MM.1S (cell line): ENCODE measurements at regions not wholly inside any gene's neighbourhood (a gene's known extent, or its start where the extent isn't known, plus 50 kb on each side); places are given as distances from the start of the nearest gene placed in this dataset.

ENCODE experiments used
- DNase-seq: peaks from one replicate; pipeline ENCODE4 v3.0.0-alpha.2; 2015
- H2AFZ ChIP-seq: fragments of 300-600 bp; sonication (generic); 2 replicates; pipeline ENCODE4 v1.6.0; 2016; ENCODE audit warnings: antibody characterized with exemption, low read length
- H3F3A ChIP-seq: fragments of 300-600 bp; sonication (generic); 2 replicates; pipeline ENCODE4 v1.6.1; 2016; ENCODE audit warnings: mild to moderate bottlenecking, antibody characterized with exemption, low read length, moderate library complexity, mixed read lengths; ENCODE audit not compliant: insufficient read depth
- H3K27ac ChIP-seq: fragments of 300-600 bp; sonication (generic); 2 replicates; pipeline ENCODE4 v1.5.1; 2016; ENCODE audit warnings: mild to moderate bottlenecking, low read length
- H3K27me3 ChIP-seq: fragments of 300-600 bp; sonication (generic); replicated peaks from 2 replicates; pipeline ENCODE4 v1.6.0; 2016; ENCODE audit warnings: low read length; ENCODE audit not compliant: insufficient read depth
- H3K36me3 ChIP-seq: fragments of 300-600 bp; sonication (generic); replicated peaks from 2 replicates; pipeline ENCODE4 v1.6.1; 2016; ENCODE audit warnings: mild to moderate bottlenecking, low read length, mixed read lengths; ENCODE audit not compliant: insufficient read depth
- H3K4me1 ChIP-seq: fragments of 300-600 bp; sonication (generic); 2 replicates; pipeline ENCODE4 v1.6.1; 2016; ENCODE audit warnings: low read length, mixed read lengths
- H3K4me2 ChIP-seq: fragments of 300-600 bp; sonication (generic); 2 replicates; pipeline ENCODE4 v1.6.0; 2016; ENCODE audit warnings: low read depth, low read length
- H3K4me3 ChIP-seq: fragments of 300-600 bp; sonication (generic); 2 replicates; pipeline ENCODE4 v1.5.1; 2016; ENCODE audit warnings: low read length, mixed read lengths
- H3K79me2 ChIP-seq: fragments of 300-600 bp; sonication (generic); 2 replicates; pipeline ENCODE4 v1.6.1; 2016; ENCODE audit warnings: mixed run types, low read length, mixed read lengths
- H3K9ac ChIP-seq: fragments of 300-600 bp; sonication (generic); 2 replicates; pipeline ENCODE4 v1.6.1; 2016; ENCODE audit warnings: low read length, mixed read lengths
- H3K9me2 ChIP-seq: fragments of 300-600 bp; sonication (generic); replicated peaks from 2 replicates; pipeline ENCODE4 v1.6.1; 2016; ENCODE audit warnings: mild to moderate bottlenecking, low read length, mixed read lengths; ENCODE audit not compliant: insufficient read depth
- H3K9me3 ChIP-seq: fragments of 300-600 bp; sonication (generic); replicated peaks from 2 replicates; pipeline ENCODE4 v1.6.1; 2016; ENCODE audit warnings: mild to moderate bottlenecking, low read length, mixed read lengths; ENCODE audit not compliant: insufficient read depth
- H4K20me1 ChIP-seq: fragments of 300-600 bp; sonication (generic); 2 replicates; pipeline ENCODE4 v1.6.1; 2016; ENCODE audit warnings: mild to moderate bottlenecking, low read length, moderate library complexity, mixed read lengths; ENCODE audit not compliant: insufficient read depth
- CTCF ChIP-seq: fragments of 300-600 bp; sonication (generic); IDR thresholded peaks from 2 replicates; pipeline ENCODE4 v1.5.1; 2016; ENCODE audit warnings: antibody characterized with exemption, low read length, mixed read lengths
- EZH2 ChIP-seq: fragments of 300-600 bp; sonication (generic); optimal IDR thresholded peaks from 2 replicates; pipeline ENCODE3; 2017; ENCODE audit warnings: low read depth, mild to moderate bottlenecking, antibody characterized with exemption, low read length, mixed read lengths
- EZH2phosphoT487 ChIP-seq: fragments of 300-600 bp; sonication (generic); IDR thresholded peaks from 2 replicates; pipeline ENCODE4 v1.6.1; 2018; ENCODE audit warnings: antibody characterized with exemption, low read length

GRCh38 chr13:44044547-44045179 is 165.0 kb downstream of the LACC1 start:
- H3K4me1 ChIP-seq: no peaks in the 10 kb centered on the region
- no peak for DNase-seq
- no peaks in the 10 kb centered on the region for H3K9me3 ChIP-seq
- H3K79me2 ChIP-seq: no peaks in the 10 kb centered on the region
- no peak overlapping the region for H3K4me3 ChIP-seq
- H3K36me3 ChIP-seq: no peaks in the 10 kb centered on the region
- no peak overlapping the region for H3K9ac ChIP-seq
- no peak overlapping the region for H3K4me2 ChIP-seq
- no peaks in the 10 kb centered on the region for H3K9me2 ChIP-seq
- no peak overlapping the region for H3K27ac ChIP-seq
- no peaks in the 10 kb centered on the region for H4K20me1 ChIP-seq
- H3K27me3 ChIP-seq: no peaks in the 10 kb centered on the region
- H2AFZ ChIP-seq: no peak overlapping the region
- TF ChIP-seq EZH2phosphoT487 (no peak), CTCF (no peak), EZH2 (no peak)
- H3F3A ChIP-seq: no peaks in the 10 kb centered on the region

GRCh38 chr13:44045180-44045562 is 165.5 kb downstream of the LACC1 start:
- no peaks in the 10 kb centered on the region for H3K4me1 ChIP-seq
- H3K4me2 ChIP-seq: no peak overlapping the region
- TF ChIP-seq EZH2phosphoT487 (no peak), EZH2 (no peak), CTCF (no peak)
- DNase-seq: no peak
- no peak overlapping the region for H3K27ac ChIP-seq
- H3K79me2 ChIP-seq: no peaks in the 10 kb centered on the region
- H4K20me1 ChIP-seq: no peaks in the 10 kb centered on the region
- no peaks in the 10 kb centered on the region for H3K36me3 ChIP-seq
- H3K9ac ChIP-seq: no peak overlapping the region
- H2AFZ ChIP-seq: no peak overlapping the region
- H3K9me2 ChIP-seq: no peaks in the 10 kb centered on the region
- H3K9me3 ChIP-seq: no peaks in the 10 kb centered on the region
- H3K27me3 ChIP-seq: no peaks in the 10 kb centered on the region
- no peaks in the 10 kb centered on the region for H3F3A ChIP-seq
- H3K4me3 ChIP-seq: no peak overlapping the region

- no peak overlapping the region for H3K4me2 ChIP-seq
- no peak overlapping the region for H2AFZ ChIP-seq
- no peaks in the 10 kb centered on the region for H3K27me3 ChIP-seq
- no peak overlapping the region for H3K4me3 ChIP-seq
- no peaks in the 10 kb centered on the region for H3K79me2 ChIP-seq
- DNase-seq: no peak
- no peaks in the 10 kb centered on the region for H3K36me3 ChIP-seq
- no peaks in the 10 kb centered on the region for H3F3A ChIP-seq
- no peaks in the 10 kb centered on the region for H3K4me1 ChIP-seq
- no peaks in the 10 kb centered on the region for H4K20me1 ChIP-seq
- H3K9me3 ChIP-seq: no peaks in the 10 kb centered on the region
- H3K9ac ChIP-seq: no peak overlapping the region
- H3K9me2 ChIP-seq: no peaks in the 10 kb centered on the region
- no peak overlapping the region for H3K27ac ChIP-seq
- TF ChIP-seq EZH2: no peak
- no peak for TF ChIP-seq CTCF
- no peak for TF ChIP-seq EZH2phosphoT487
These were observed 166.7 kb downstream of the LACC1 start for GRCh38 chr13:44046428-44046827.
